Urothelium cell line (cell line): ENCODE measurements at regions not wholly inside any gene's neighbourhood (a gene's known extent, or its start where the extent isn't known, plus 50 kb on each side); places are given as distances from the start of the nearest gene placed in this dataset.

ENCODE experiments used
- DNase-seq: peaks from one replicate; pipeline ENCODE4 v3.0.0; 2011; ENCODE audit warnings: low spot score, mixed read lengths
- FAIRE-seq: peaks from 2 replicates; lab custom pipeline; 2011; peaks lifted over from hg19 to GRCh38; lab: Jason Lieb, UNC

DNA sequence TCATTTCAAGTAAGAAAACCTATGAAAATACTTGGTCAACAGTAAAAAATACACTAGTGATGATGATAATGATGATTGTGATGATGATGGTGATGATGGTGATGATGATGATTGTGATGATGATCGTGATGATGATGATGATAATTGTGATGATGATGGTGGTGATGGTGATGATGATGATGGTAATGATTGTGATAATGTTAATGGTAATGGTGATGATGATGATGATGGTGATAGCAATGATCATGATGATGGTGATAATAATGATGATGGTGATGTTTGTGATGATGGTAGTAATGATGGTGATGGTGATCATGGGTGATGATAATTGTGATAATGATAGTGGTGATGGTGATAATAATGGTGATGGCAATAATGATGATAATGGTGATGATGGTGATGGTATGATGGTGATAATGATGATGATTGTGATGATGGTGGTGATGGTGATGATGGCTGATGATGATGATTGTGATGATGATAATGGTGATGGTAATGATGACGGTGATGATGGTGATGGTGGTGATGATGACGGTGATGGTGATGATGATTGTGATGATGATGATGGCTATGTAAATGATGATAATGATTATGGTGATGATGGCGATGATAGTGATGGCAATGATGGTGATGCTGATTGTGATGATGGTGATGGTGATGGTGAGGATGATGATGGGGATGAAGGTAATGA lies 62.1 kb downstream of the VCX3A start:
- DNase-seq, result no peak
- FAIRE-seq, result no peak

- DNase-seq (no peak), FAIRE-seq (no peak)
Measured at GRCh38 chrX:6468706-6469105, 66.2 kb downstream of the VCX3A start.

DNA sequence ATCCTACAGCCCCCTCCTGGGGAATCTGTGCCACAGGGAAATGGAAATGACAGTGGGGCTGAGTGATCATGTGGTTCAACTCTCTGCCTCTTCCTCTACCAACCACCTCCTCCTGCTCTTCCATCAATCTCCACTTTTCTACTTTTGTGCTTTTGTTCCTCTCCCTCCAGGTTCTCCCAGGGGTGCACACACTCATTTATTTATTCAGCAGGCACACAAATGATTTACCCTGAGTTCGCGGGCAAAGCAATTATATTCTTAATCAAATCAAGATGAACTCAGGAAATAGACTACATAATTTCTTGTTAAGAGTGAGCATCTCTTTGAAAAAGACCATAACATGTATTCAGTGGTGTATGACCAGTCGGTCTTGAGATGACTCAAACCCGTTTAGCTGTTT lies 69.2 kb downstream of the VCX3A start:
- FAIRE-seq, result no peak
- no peak for DNase-seq

GRCh38 chrX:6464726-6465125 lies 70.2 kb downstream of the VCX3A start:
- DNase-seq, result no peak
- no peak for FAIRE-seq

GRCh38 chrX:6460893-6461490 lies 73.9 kb downstream of the VCX3A start:
- no peak for FAIRE-seq
- peak; percentile 1 for DNase-seq

DNA sequence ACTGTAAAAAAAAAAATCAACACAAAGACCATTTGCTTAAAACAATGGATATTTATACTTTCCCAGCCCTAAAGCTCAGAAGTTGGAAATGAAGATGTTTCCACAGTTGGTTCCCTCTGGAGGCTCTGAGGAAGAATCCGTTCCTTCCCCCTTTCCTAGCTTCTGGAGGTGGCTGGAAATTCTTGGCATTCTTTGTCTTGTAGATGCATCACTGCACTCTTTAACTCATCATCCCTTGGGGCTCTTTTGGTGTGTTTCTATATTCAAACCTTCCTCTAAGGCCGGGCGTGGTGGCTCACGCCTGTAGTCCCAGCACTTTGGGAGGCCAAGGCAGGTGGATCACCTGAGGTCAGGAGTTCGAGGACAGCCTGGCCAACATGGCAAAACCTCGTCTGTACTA lies 78.7 kb downstream of the VCX3A start:
- FAIRE-seq (no peak), DNase-seq (peak; percentile 2)

GRCh38 chrX:6449946-6450345 lies 85.0 kb downstream of the VCX3A start:
- no peak for FAIRE-seq
- DNase-seq, result no peak

DNA sequence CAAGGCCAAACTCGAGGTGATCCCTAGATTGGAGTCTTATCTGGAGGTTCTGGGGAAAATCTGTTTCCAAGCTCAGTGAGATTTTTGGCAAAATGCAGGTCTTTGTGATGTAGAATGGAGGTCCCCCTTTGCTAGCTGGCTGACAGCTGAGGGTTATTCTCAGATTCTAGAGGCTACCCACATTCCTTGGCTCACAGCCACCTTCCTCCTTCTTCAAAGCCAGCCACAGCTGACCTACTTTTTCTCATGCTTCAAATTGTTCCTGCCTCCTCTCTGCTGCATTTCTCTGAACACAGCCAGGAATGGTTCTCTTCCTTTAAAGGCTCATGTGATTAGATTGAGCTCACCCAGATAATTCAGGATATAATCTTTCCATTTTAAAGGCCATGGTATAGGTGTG lies 86.9 kb downstream of the VCX3A start:
- DNase-seq, result peak; percentile 3
- FAIRE-seq, result no peak

GRCh38 chrX:6446582-6446981 lies 88.3 kb downstream of the VCX3A start:
- DNase-seq (no peak), FAIRE-seq (no peak)

DNA sequence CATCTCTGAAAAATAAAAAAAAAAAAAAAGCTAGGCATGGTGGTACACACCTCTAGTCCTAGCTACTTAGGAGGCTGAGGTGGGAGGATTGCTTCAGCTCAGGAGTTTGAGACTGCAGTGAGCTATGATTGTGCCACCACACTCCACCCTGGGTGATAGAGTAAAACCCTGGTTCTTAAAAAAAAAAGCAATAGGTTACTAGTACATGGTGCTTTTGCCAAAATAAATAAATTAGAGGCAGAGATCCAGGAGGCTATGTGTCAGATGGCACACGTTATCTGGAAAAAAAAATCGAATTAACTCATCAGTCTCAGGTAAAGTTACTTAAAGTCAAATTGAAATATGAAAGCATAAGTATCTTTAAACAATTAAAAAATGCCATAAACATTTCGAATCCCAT lies 94.3 kb downstream of the VCX3A start:
- DNase-seq (no peak), FAIRE-seq (no peak)

GRCh38 chrX:6432226-6432625 lies 102.7 kb downstream of the VCX3A start:
- DNase-seq (no peak), FAIRE-seq (no peak)

- no peak for FAIRE-seq
- no peak for DNase-seq
Measured at GRCh38 chrX:6407542-6407941, 127.4 kb downstream of the VCX3A start.

GRCh38 chrX:6386837-6387236 lies 148.1 kb downstream of the VCX3A start:
- peak; percentile 0 for DNase-seq
- FAIRE-seq, result no peak

- FAIRE-seq (no peak), DNase-seq (no peak)
Measured at GRCh38 chrX:6384921-6385320, 150.0 kb downstream of the VCX3A start.

- no peak for FAIRE-seq
- DNase-seq, result peak; percentile 3
Measured at GRCh38 chrX:6384371-6384770, 150.5 kb downstream of the VCX3A start.

GRCh38 chrX:6383917-6384316 lies 151.0 kb downstream of the VCX3A start:
- FAIRE-seq, result no peak
- no peak for DNase-seq

DNA sequence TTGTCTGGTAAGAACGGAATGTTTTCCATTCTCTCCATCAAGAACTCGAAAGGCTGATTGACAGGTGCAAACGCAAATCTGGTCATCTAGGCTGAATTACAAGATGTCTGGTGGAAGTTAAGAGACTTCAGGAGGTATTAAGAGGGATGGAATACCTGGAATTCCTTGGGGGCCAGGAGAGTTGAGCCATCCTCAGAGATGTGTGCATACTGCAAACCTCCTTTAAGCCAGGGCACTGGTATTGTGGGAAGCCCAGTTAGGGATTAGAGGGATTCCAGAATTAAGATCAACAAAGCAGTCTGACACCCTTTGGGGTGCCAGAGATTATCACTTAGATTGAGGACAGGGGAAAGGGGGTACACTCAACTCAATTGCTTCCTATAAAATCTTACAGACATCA lies 151.4 kb downstream of the VCX3A start:
- no peak for FAIRE-seq
- DNase-seq, result no peak

DNA sequence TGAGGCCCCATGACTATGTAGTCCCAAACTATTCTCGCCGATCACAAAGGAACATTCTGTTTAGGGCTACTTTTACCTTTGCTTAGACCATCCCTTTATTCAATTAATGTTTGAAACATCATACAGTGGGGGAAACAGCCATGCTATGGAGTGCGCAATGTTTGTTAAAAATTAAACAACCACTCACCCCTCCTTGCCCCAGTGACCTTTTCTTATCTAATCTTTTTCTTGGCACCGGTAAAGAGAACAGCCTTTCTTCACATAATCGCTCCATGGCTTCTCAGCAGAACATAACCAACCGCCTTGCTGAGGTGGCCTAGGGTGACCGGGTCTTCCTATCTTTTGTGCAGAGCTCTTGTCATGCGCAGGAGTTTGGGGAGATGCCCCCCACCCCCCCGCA lies 152.6 kb downstream of the VCX3A start:
- FAIRE-seq (no peak), DNase-seq (no peak)

DNA sequence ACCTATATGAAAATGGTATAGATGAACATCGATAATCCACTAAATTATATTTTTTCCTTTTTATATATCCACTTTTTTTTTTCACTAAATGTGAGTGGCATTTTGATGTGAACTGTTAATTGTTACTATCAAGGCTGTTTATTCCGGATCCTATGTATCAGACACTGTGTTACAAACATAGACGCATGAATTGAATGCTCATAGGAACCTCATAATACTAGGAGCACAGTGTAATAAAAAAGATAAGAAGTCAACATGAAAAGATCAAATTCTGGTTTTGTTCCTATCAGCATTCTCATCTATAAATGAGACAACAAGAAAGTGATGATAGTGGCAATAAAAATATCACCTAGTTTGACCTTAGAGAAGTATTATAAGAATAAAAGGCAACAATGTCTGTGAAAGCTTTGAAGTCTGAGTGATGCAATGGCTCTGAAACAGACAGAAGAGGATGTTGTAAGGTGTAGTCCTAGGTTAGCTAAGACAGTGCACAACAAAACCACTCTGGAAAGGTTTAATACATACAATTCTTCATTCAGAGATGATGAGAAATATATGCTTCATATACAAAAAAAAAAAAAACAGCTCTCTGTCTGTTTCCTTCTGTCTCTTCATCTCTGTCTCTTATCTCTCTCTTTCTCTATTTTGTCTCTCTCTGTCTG lies 148.6 kb upstream of the NLGN4X start:
- FAIRE-seq (no peak), DNase-seq (no peak)

DNA sequence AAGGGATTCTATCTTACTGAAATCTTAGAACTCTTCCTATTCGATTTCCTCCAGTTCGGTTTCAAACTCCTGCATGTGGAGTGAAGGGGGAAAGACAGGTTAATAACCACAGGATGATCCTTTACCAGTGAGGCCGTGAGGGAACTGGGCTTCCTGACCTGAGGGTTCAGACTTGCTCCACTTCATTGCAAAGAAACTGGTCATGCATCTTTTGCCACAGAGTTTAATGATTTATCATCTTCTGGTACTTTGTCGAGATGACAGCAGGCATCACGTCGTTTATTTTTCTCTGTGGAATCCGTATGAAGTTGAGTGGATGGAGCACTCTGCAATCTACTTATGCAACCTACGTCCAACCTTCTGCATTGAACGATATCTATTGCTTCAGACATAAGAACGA lies 145.9 kb upstream of the NLGN4X start:
- FAIRE-seq (no peak), DNase-seq (no peak)

DNA sequence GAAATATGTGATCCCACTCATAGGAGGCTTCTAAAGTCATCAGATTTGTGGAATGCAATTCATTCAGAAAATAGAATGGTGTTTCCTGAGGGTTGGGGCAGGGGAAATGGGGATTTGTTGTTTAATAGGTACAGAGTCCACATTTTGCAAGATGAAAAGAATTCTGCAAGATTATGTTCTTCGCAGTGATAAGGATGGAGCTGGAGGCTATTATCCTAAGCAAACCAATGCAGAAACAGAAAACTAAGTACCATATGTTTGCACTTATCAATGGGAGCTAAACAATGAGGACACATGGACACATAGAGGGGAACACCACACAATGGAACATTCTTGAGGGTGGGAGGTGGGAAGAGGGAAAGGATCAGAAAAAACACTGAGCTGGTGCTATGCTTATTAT lies 144.3 kb upstream of the NLGN4X start:
- FAIRE-seq (no peak), DNase-seq (no peak)

GRCh38 chrX:6371353-6371752 lies 142.7 kb upstream of the NLGN4X start:
- FAIRE-seq (no peak), DNase-seq (no peak)
